GM18951 (cell line): ENCODE measurements at regions not wholly inside any gene's neighbourhood (a gene's known extent, or its start where the extent isn't known, plus 50 kb on each side); places are given as distances from the start of the nearest gene placed in this dataset.
"Not testable (repeated sequence)": the region's sequence is repeated elsewhere in the genome, so short reads cannot be mapped to it uniquely, and the experiment has no call there.

Experiments used
- POLR2A ChIP-seq: IDR thresholded peaks from 4 replicates; pipeline ENCODE4 v1.6.1; 2011; ENCODE audit warnings: mild to moderate bottlenecking; ENCODE audit not compliant: insufficient read length, insufficient read depth; ENCODE audit errors: extremely low read depth
- in situ Hi-C: fragments of 300-500 bp; cut with MboI; formaldehyde crosslinking; loops from one replicate; pipeline ENCODE4 v1.12.0; 2022; ENCODE audit warnings: low sequenced_read_pairs, mixed read lengths, inconsistent platforms; ENCODE audit not compliant: unreplicated experiment

DNA sequence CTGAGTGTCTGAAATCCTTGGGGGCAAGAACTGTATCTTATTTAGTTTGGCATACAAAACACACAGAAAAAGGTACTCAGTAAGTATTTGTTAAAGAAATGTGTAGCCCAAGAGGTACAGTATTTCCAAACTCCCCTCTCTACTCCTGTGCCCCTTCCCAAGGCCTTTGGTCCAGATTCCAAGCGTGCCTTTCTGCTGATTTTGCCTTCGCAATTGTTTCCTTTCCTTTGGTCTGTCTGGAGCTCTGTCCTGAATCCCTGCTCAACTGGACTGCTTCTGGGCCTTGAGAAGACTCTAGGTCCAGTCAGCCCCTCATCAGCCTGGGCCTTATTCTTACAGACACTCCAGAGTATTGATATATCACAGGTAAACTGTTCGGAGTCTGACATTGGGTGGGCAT is 122.2 kb upstream of the SYNCRIP start:
- in situ Hi-C loops, result loop anchor here (25.0 kb wide), 1 partner anchor 422 kb away; no protein-coding TSS in a partner anchor
- TF ChIP-seq POLR2A, result no peak

DNA sequence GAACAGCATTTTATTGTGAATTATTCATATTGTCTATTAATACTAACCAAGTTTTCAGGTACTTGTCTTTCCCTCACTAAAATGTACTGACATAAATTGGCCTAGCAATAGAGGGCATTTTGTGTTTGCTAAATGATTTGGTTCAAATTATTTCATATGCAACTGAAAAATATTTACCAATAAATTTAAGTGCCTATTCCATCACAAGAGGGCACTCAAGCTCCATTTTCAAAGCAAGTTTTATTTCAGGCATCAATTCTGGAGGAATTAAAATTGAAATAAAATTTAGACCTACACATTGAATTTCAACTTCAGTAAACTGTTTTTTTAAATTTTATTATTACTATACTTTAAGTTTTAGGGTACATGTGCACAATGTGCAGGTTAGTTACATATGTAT is 114.3 kb upstream of the SYNCRIP start:
- in situ Hi-C loops, result loop anchor here (25.0 kb wide), 1 partner anchor 430 kb away; no protein-coding TSS in a partner anchor
- TF ChIP-seq POLR2A, result no peak

GRCh38 chr6:85754894-85755293 is 112.2 kb upstream of the SYNCRIP start:
- in situ Hi-C loops, result loop anchor here (25.0 kb wide), 1 partner anchor 432 kb away; no protein-coding TSS in a partner anchor
- no peak for TF ChIP-seq POLR2A

- in situ Hi-C loops, result loop anchor here (25.0 kb wide), 1 partner anchor 435 kb away; no protein-coding TSS in a partner anchor
These were observed 109.9 kb upstream of the SYNCRIP start for GRCh38 chr6:85752602-85753001.

DNA sequence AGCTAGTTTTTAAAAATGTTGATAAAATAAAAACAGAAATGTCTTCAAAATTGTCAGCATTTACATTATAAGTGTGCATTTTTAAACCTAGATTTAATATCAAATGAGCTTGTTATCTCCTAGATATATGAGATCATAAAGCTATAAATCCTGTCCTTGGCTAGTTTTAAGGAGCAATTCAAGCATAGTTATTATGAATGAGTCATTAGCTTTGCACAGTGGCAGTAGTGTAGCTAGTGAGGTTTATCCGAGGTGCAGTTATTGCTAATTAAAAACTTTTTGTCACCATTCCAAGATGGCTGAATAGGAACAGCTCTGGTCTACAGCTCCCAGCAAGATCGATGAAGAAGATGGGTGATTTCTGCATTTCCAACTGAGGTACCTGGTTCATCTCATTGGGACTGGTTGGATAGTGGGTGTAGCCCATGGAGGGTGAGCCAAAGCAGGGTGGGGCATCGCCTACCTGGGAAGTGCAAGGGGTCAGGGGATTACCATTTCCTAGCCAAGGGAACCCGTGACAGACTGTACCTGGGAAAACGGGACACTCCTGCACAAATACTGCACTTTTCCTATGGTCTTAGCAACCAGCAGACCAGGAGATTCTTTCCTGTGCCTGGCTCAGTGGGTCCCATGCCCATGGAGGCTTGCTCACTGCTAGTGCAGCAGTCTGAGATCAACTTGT is 108.8 kb upstream of the SYNCRIP start:
- in situ Hi-C loops, result loop anchor here (25.0 kb wide), 1 partner anchor 436 kb away; no protein-coding TSS in a partner anchor
- TF ChIP-seq POLR2A, result no peak

More at GRCh38 chr6:85752602-85753001, 109.9 kb upstream of the SYNCRIP start:
- no peak for TF ChIP-seq POLR2A

DNA sequence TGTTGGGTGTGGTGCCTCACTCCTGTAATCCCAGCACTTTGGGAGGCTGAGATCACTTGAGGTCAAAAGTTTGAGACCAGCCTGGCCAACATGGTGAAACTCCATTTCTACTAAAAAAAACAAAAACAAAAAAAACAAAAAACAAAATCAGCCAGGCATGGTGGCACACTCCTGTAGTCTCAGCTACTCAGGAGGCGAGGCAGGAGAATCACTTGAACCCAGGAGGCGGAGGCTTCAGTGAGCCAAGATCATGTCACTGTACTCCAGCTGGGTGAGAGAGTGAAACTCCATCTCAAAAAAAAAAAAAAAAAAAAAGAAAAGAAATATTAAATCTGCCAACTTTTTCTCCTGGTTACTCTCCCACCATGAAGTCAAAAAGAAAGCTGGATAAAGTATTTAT is 107.5 kb upstream of the SYNCRIP start:
- in situ Hi-C loops, result loop anchor here (25.0 kb wide), 1 partner anchor 437 kb away; no protein-coding TSS in a partner anchor

DNA sequence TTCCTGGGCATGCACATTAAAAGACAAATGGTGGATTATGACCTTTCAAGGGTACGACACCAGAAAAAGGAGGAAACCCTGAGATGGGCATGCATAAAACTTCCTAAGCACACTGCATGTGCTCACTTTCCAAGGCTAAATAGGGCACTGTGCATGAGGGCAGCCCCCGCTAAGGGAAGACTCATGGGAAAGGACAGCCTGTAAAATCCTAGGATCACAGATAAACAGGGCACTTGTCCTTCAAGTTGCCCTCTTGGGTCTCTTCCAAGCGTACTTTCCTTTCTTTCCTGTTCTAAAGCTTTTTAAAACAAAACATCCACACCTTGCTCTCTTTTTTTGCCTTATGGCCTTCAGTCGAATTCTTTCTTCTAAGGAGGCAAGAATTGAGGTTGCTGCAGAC is 106.5 kb upstream of the SYNCRIP start:
- in situ Hi-C loops, result no loop called here
- TF ChIP-seq POLR2A, result no peak

DNA sequence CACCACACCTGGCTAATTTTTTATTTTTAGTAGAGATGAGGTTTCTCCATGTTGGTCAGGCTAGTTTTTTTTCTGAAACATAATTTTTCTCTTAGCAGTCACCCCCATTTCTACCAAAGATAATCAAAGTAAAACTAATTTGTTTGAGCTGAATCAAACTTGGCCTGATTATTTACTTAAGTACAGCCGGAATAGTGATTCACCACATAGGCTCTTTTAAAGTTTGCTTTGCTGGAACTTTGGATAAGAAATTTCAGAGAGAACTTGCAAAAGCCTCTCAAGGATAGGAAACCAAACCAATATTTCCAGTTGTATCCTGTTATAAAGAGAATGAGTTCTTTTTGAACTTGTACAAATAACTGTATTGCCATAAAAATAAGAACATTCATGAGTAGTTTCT is 105.0 kb upstream of the SYNCRIP start:
- in situ Hi-C loops, result no loop called here
- TF ChIP-seq POLR2A, result no peak

GRCh38 chr6:85747093-85747492 is 104.4 kb upstream of the SYNCRIP start:
- no peak for TF ChIP-seq POLR2A
- in situ Hi-C loops, result no loop called here

DNA sequence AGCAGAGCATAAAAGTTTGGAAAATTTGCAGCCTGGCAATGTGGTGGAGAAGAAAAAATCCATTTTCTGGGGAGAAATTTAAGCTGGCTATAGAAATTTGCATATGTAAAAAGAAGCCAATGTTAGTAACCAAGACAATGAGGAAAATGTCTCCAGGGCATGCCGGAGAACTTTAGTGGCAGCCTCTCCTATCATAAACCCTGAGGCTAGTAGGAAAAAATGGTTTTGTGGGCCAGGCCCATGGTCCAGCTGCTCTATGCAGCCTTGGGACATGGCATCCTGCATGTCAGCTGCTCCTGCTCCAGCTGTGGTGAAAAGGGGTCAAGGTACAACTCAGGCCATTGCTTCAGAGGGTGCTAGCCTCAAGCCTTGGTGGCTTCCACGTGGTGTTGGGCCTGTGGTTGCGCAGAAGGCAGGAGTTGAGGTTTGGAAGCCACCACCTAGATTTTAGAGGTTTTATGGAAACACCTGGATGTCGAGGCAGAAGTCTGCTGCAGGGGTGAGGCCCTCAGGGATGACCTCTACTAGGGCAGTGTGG is 101.8 kb upstream of the SYNCRIP start:
- TF ChIP-seq POLR2A, result no peak
- in situ Hi-C loops, result no loop called here

- in situ Hi-C loops, result no loop called here
- no peak for TF ChIP-seq POLR2A
These were observed 83.5 kb upstream of the SYNCRIP start for GRCh38 chr6:85726206-85726605.

- in situ Hi-C loops, result no loop called here
- TF ChIP-seq POLR2A, result no peak
These were observed 73.1 kb upstream of the SYNCRIP start for GRCh38 chr6:85715797-85716196.

DNA sequence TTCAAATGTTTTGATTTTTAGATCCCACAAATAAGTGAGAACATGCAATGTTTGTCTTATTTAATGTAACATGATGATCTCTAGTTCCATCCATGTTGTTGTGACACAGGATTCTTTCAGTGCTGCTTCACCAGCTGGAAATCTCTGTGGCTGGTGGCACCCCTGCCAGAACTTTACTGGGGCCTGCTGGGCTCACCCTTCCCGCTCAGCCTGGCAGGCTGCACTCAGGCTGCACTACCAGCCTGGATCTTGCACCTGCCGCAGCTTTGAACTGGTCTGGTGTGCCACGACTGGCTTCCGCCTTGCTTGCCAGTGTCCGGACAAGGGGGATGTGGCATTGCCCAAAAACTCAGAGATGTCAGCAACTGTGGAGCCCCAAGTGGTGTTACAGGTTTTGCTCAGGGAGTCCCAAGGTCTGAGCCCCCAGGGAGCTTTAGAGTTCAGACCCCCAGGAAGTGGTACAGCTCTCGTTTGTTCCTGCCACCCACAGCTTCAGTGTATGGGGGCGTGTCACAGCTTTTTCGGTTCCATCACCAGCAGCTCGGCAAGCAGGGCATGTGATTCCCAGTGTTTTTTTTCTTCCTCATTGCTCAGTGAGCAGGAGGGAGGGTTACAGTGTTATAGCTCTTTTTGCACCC is 72.3 kb upstream of the SYNCRIP start:
- TF ChIP-seq POLR2A, result no peak
- in situ Hi-C loops, result no loop called here

GRCh38 chr6:85712346-85712745 is 69.7 kb upstream of the SYNCRIP start:
- in situ Hi-C loops, result no loop called here
- TF ChIP-seq POLR2A, result no peak

DNA sequence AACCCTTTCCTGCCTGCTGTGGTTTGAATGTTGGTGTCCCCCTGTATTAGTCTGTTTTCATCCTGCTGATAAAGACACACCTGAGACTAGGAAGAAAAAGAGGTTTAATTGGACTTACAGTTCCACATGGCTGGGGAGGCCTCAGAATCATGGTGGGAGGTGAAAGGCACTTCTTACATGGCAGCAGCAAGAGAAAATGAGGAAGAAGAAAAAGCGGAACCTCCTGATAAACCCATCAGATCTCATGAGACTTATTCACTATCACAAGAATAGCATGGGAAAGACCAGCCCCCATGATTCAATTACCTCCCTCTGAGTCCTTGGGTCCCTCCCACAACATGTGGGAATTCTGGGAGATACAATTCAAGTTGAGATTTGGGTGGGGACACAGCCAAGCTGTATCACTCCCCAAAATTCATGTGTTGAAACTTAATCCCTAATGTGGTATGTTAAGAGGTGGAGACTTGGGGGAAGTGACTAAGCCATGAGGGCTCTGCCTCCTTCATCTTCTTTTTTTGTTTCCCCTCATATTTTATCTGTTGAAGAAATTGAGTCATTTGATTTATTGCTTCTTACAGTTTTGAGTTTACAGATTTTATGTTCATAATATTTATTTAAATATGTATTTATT is 64.9 kb upstream of the SYNCRIP start:
- in situ Hi-C loops, result not testable (repeated sequence)
